DOHH2 (cell line): ENCODE measurements at regions not wholly inside any gene's neighbourhood (a gene's known extent, or its start where the extent isn't known, plus 50 kb on each side); places are given as distances from the start of the nearest gene placed in this dataset.

Source experiments
- H3F3A ChIP-seq: fragments of 200-600 bp; sonication (generic), shearing (Covaris generic); 2 replicates; pipeline ENCODE4 v1.6.0; 2016; ENCODE audit warnings: antibody characterized with exemption, mild to moderate bottlenecking; ENCODE audit not compliant: control insufficient read depth, insufficient read depth
- H3K27ac ChIP-seq: fragments of 200-600 bp; sonication (generic); 2 replicates; pipeline ENCODE4 v1.5.1; 2014; ENCODE audit warnings: low read depth, mild to moderate bottlenecking, low read length, moderate library complexity
- H3K27me3 ChIP-seq: fragments of 200-600 bp; sonication (generic); 2 replicates; pipeline ENCODE4 v1.6.1; 2014; ENCODE audit warnings: mild to moderate bottlenecking, low read length, mixed read lengths; ENCODE audit not compliant: control insufficient read depth
- H3K36me3 ChIP-seq: fragments of 200-600 bp; sonication (generic); 2 replicates; pipeline ENCODE4 v1.6.1; 2014; ENCODE audit warnings: mild to moderate bottlenecking, low read length, moderate library complexity, mixed read lengths; ENCODE audit not compliant: control insufficient read depth
- H3K4me1 ChIP-seq: fragments of 200-600 bp; sonication (generic); 2 replicates; pipeline ENCODE4 v1.6.1; 2014; ENCODE audit warnings: mild to moderate bottlenecking, low read length, mixed read lengths; ENCODE audit not compliant: control insufficient read depth
- H3K4me2 ChIP-seq: fragments of 200-600 bp; sonication (generic); 2 replicates; pipeline ENCODE4 v1.6.0; 2014; ENCODE audit warnings: mild to moderate bottlenecking, low read length, moderate library complexity
- H3K4me3 ChIP-seq: fragments of 200-600 bp; sonication (generic); 2 replicates; pipeline ENCODE4 v1.5.1; 2014; ENCODE audit warnings: mild to moderate bottlenecking, low read length, mixed read lengths
- H3K79me2 ChIP-seq: fragments of 200-600 bp; sonication (generic); 2 replicates; pipeline ENCODE4 v1.6.1; 2014; ENCODE audit warnings: mild to moderate bottlenecking, low read length, mixed read lengths; ENCODE audit not compliant: control insufficient read depth
- H3K9me2 ChIP-seq: fragments of 200-600 bp; sonication (generic); replicated peaks from 2 replicates; pipeline ENCODE4 v1.6.1; 2014; ENCODE audit warnings: mild to moderate bottlenecking, low read length, mixed read lengths; ENCODE audit not compliant: control insufficient read depth
- H3K9me3 ChIP-seq: fragments of 200-600 bp; sonication (generic); 2 replicates; pipeline ENCODE4 v1.6.1; 2014; ENCODE audit warnings: antibody characterized with exemption, low read length, mixed read lengths; ENCODE audit not compliant: control insufficient read depth, insufficient read depth
- H4K20me1 ChIP-seq: fragments of 200-600 bp; sonication (generic); 2 replicates; pipeline ENCODE4 v1.6.0; 2014; ENCODE audit warnings: low read depth, mild to moderate bottlenecking, antibody characterized with exemption, low read length, moderate library complexity; ENCODE audit not compliant: control insufficient read depth, insufficient read depth
- CTCF ChIP-seq: fragments of 200-600 bp; sonication (generic); IDR thresholded peaks from one replicate; pipeline ENCODE4 v1.5.1; 2014; ENCODE audit warnings: antibody characterized with exemption, mild to moderate bottlenecking, low read depth, low read length; ENCODE audit not compliant: poor library complexity, severe bottlenecking
- EZH2phosphoT487 ChIP-seq: fragments of 200-600 bp; sonication (generic); IDR thresholded peaks from 2 replicates; pipeline ENCODE4 v1.6.1; 2017; ENCODE audit warnings: borderline replicate concordance, mild to moderate bottlenecking, antibody characterized with exemption, low read length, moderate library complexity, mixed read lengths

GRCh38 chr5:174348311-174348981 is 302.9 kb downstream of the NSG2 start:
- TF ChIP-seq CTCF, result no peak
- no peak for TF ChIP-seq EZH2phosphoT487
- no peaks in the 10 kb centered on the region for H4K20me1 ChIP-seq
- no peaks in the 10 kb centered on the region for H3K9me2 ChIP-seq

GRCh38 chr5:174352681-174353080 is 307.2 kb downstream of the NSG2 start:
- H3K27me3 ChIP-seq, result no peaks in the 10 kb centered on the region
- no peaks in the 10 kb centered on the region for H3K9me2 ChIP-seq
- H3K4me2 ChIP-seq, result no peak overlapping the region
- no peaks in the 10 kb centered on the region for H3K79me2 ChIP-seq
- H3K9me3 ChIP-seq, result no peaks in the 10 kb centered on the region
- H3K4me3 ChIP-seq, result no peak overlapping the region
- no peak overlapping the region for H3K27ac ChIP-seq
- no peaks in the 10 kb centered on the region for H3K36me3 ChIP-seq
- no peak for TF ChIP-seq CTCF
- TF ChIP-seq EZH2phosphoT487, result no peak
- no peaks in the 10 kb centered on the region for H3K4me1 ChIP-seq
- no peaks in the 10 kb centered on the region for H3F3A ChIP-seq
- no peaks in the 10 kb centered on the region for H4K20me1 ChIP-seq

More at GRCh38 chr5:174348311-174348981, 302.9 kb downstream of the NSG2 start:
- H3F3A ChIP-seq, result no peaks in the 10 kb centered on the region
- no peaks in the 10 kb centered on the region for H3K4me1 ChIP-seq
- H3K36me3 ChIP-seq, result no peaks in the 10 kb centered on the region
- no peaks in the 10 kb centered on the region for H3K9me3 ChIP-seq
- H3K4me2 ChIP-seq, result no peak overlapping the region
- no peak overlapping the region for H3K27ac ChIP-seq
- no peak overlapping the region for H3K4me3 ChIP-seq
- no peaks in the 10 kb centered on the region for H3K79me2 ChIP-seq
- H3K27me3 ChIP-seq, result no peaks in the 10 kb centered on the region

GRCh38 chr5:174354571-174354970 is 309.1 kb downstream of the NSG2 start:
- Histone ChIP-seq H3K36me3 (no peaks in the 10 kb centered on the region), H3K9me2 (no peaks in the 10 kb centered on the region), H3K4me3 (no peak overlapping the region), H3K27ac (no peak overlapping the region), H4K20me1 (no peaks in the 10 kb centered on the region), H3K4me1 (no peaks in the 10 kb centered on the region), H3K27me3 (no peaks in the 10 kb centered on the region), H3F3A (no peaks in the 10 kb centered on the region), H3K4me2 (no peak overlapping the region), H3K79me2 (no peaks in the 10 kb centered on the region), H3K9me3 (no peaks in the 10 kb centered on the region)
- TF ChIP-seq CTCF, result no peak
- no peak for TF ChIP-seq EZH2phosphoT487
